H1 (cell line): ENCODE measurements at regions not wholly inside any gene's neighbourhood (a gene's known extent, or its start where the extent isn't known, plus 50 kb on each side); places are given as distances from the start of the nearest gene placed in this dataset.

Source experiments
- ASH2L ChIP-seq: fragments of 200-600, 300-600 bp; sonication (generic); IDR thresholded peaks from one replicate; pipeline ENCODE4 v1.7.1; 2017; ENCODE audit warnings: low read length
- CBX5 ChIP-seq: fragments of 300-800, 300-1000 bp; sonication (generic); IDR thresholded peaks from 2 replicates; pipeline ENCODE4 v1.7.1; 2016; ENCODE audit warnings: antibody characterized with exemption, low read length, low read depth
- CHD1 ChIP-seq: IDR thresholded peaks from 2 replicates; pipeline ENCODE4 v1.6.1; 2012; ENCODE audit warnings: low read depth, low read length, improper control_type of control experiment
- CREB1 ChIP-seq: IDR thresholded peaks from 2 replicates; pipeline ENCODE4 v1.6.1; 2012; ENCODE audit warnings: inconsistent platforms
- EP300 ChIP-seq, 2 experiments: IDR thresholded peaks; 1 replicate in 1 of 2; 2 replicates in 1 of 2; pipeline ENCODE4 v1.6.1; 2011 to 2012; ENCODE audit warnings: low read depth in 2 of 2, low read length in 2 of 2, mild to moderate bottlenecking in 2 of 2, borderline replicate concordance in 1 of 2, inconsistent platforms in 1 of 2, moderate library complexity in 1 of 2
- FOSL1 ChIP-seq: IDR thresholded peaks from 2 replicates; pipeline ENCODE4 v1.6.1; 2011; ENCODE audit warnings: mild to moderate bottlenecking, low read depth, low read length, moderate library complexity; ENCODE audit not compliant: insufficient read depth
- HDAC2 ChIP-seq, 2 experiments: fragments of 300-600 bp in 1 of 2; sonication (generic) in 1 of 2; IDR thresholded peaks; 2 replicates each; pipeline ENCODE4 v1.6.1; 2011 to 2012; ENCODE audit warnings: low read depth in 2 of 2, low read length in 2 of 2, mild to moderate bottlenecking in 2 of 2, moderate library complexity in 2 of 2, borderline replicate concordance in 1 of 2, inconsistent platforms in 1 of 2
- PHF8 ChIP-seq: fragments of 200-600 bp; sonication (generic); conservative IDR thresholded peaks from 2 replicates; pipeline ENCODE4 v1.7.1; 2012; ENCODE audit warnings: low read depth, mild to moderate bottlenecking, inconsistent platforms, low read length, moderate library complexity
- POLR2A ChIP-seq, 2 experiments: IDR thresholded peaks; 1 replicate in 1 of 2; 2 replicates in 1 of 2; pipeline ENCODE4 v1.6.1; 2011; ENCODE audit warnings: low read depth in 2 of 2, low read length in 2 of 2, mild to moderate bottlenecking in 2 of 2; ENCODE audit errors: control extremely low read depth in 1 of 2
- SP4 ChIP-seq: IDR thresholded peaks from 2 replicates; pipeline ENCODE4 v1.6.1; 2012; ENCODE audit warnings: low read length, inconsistent platforms
- TBP ChIP-seq: IDR thresholded peaks from 2 replicates; pipeline ENCODE4 v1.6.1; 2011; ENCODE audit warnings: low read depth, low read length, improper control_type of control experiment
- TCF12 ChIP-seq: IDR thresholded peaks from 2 replicates; pipeline ENCODE4 v1.6.1; 2011; ENCODE audit warnings: low read depth, mild to moderate bottlenecking, low read length
- ZNF274 ChIP-seq: IDR thresholded peaks from 2 replicates; pipeline ENCODE4 v1.7.0; 2012; ENCODE audit warnings: low read length, borderline replicate concordance; ENCODE audit errors: extremely low read depth
- TF ChIP-seq, protein P1 (sequence below): fragments of 300-600 bp; sonication (generic); IDR thresholded peaks from 2 replicates; pipeline ENCODE4 v1.7.1; 2012; ENCODE audit warnings: low read length, moderate library complexity, mild to moderate bottlenecking, inconsistent platforms; ENCODE audit not compliant: insufficient replicate concordance

DNA sequence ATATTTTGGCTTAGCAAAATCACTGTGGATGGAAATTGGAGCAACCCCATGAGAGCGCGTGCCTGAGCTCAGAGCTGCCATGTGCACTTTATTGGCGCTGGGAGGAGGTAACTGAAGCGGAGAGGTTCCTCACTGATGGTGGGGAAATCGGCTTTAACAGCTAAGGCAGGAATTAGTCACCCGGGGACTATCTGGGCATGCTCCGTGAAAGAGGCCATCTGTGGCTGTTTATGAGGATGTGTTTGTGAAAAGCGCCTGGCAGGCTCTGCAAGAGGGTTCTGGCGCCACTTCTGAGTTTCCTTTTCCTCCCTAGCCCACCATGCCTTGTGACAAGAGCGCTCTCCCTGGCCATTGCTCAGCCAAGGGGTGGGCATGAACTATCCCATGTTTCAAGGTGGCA is 815.6 kb downstream of the UQCRFS1 start (continued):
- TF ChIP-seq, protein P1, sequence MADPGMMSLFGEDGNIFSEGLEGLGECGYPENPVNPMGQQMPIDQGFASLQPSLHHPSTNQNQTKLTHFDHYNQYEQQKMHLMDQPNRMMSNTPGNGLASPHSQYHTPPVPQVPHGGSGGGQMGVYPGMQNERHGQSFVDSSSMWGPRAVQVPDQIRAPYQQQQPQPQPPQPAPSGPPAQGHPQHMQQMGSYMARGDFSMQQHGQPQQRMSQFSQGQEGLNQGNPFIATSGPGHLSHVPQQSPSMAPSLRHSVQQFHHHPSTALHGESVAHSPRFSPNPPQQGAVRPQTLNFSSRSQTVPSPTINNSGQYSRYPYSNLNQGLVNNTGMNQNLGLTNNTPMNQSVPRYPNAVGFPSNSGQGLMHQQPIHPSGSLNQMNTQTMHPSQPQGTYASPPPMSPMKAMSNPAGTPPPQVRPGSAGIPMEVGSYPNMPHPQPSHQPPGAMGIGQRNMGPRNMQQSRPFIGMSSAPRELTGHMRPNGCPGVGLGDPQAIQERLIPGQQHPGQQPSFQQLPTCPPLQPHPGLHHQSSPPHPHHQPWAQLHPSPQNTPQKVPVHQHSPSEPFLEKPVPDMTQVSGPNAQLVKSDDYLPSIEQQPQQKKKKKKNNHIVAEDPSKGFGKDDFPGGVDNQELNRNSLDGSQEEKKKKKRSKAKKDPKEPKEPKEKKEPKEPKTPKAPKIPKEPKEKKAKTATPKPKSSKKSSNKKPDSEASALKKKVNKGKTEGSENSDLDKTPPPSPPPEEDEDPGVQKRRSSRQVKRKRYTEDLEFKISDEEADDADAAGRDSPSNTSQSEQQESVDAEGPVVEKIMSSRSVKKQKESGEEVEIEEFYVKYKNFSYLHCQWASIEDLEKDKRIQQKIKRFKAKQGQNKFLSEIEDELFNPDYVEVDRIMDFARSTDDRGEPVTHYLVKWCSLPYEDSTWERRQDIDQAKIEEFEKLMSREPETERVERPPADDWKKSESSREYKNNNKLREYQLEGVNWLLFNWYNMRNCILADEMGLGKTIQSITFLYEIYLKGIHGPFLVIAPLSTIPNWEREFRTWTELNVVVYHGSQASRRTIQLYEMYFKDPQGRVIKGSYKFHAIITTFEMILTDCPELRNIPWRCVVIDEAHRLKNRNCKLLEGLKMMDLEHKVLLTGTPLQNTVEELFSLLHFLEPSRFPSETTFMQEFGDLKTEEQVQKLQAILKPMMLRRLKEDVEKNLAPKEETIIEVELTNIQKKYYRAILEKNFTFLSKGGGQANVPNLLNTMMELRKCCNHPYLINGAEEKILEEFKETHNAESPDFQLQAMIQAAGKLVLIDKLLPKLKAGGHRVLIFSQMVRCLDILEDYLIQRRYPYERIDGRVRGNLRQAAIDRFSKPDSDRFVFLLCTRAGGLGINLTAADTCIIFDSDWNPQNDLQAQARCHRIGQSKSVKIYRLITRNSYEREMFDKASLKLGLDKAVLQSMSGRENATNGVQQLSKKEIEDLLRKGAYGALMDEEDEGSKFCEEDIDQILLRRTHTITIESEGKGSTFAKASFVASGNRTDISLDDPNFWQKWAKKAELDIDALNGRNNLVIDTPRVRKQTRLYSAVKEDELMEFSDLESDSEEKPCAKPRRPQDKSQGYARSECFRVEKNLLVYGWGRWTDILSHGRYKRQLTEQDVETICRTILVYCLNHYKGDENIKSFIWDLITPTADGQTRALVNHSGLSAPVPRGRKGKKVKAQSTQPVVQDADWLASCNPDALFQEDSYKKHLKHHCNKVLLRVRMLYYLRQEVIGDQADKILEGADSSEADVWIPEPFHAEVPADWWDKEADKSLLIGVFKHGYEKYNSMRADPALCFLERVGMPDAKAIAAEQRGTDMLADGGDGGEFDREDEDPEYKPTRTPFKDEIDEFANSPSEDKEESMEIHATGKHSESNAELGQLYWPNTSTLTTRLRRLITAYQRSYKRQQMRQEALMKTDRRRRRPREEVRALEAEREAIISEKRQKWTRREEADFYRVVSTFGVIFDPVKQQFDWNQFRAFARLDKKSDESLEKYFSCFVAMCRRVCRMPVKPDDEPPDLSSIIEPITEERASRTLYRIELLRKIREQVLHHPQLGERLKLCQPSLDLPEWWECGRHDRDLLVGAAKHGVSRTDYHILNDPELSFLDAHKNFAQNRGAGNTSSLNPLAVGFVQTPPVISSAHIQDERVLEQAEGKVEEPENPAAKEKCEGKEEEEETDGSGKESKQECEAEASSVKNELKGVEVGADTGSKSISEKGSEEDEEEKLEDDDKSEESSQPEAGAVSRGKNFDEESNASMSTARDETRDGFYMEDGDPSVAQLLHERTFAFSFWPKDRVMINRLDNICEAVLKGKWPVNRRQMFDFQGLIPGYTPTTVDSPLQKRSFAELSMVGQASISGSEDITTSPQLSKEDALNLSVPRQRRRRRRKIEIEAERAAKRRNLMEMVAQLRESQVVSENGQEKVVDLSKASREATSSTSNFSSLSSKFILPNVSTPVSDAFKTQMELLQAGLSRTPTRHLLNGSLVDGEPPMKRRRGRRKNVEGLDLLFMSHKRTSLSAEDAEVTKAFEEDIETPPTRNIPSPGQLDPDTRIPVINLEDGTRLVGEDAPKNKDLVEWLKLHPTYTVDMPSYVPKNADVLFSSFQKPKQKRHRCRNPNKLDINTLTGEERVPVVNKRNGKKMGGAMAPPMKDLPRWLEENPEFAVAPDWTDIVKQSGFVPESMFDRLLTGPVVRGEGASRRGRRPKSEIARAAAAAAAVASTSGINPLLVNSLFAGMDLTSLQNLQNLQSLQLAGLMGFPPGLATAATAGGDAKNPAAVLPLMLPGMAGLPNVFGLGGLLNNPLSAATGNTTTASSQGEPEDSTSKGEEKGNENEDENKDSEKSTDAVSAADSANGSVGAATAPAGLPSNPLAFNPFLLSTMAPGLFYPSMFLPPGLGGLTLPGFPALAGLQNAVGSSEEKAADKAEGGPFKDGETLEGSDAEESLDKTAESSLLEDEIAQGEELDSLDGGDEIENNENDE: no peak
- TF ChIP-seq PHF8 (no peak), TBP (no peak), TCF12 (no peak), SP4 (no peak), CBX5 (no peak), EP300 (IDR thresholded peaks at IDR 0.05; ENCODE audit: borderline replicate concordance in 1 of 2, low read depth in 2 of 2, low read length in 2 of 2) (no peak), FOSL1 (no peak), ZNF274 (no peak), POLR2A (IDR thresholded peaks at IDR 0.05; ENCODE audit: control extremely low read depth in 1 of 2, low read depth in 2 of 2, low read length in 2 of 2) (no peak), CREB1 (no peak), HDAC2 (IDR thresholded peaks at IDR 0.05; ENCODE audit: borderline replicate concordance in 1 of 2, low read depth in 2 of 2, low read length in 2 of 2) (no peak), ASH2L (no peak), CHD1 (no peak)
